Peyer's patch (tissue), 4 donors: ENCODE measurements at regions not wholly inside any gene's neighbourhood (a gene's known extent, or its start where the extent isn't known, plus 50 kb on each side); places are given as distances from the start of the nearest gene placed in this dataset.

Source experiments
- DNase-seq, 3 donors: peaks; one replicate each; pipeline ENCODE4 v3.0.0-alpha.2; 2017 to 2019
- H3K27ac ChIP-seq, 4 donors: fragments of 200-600 bp; sonication (generic); one replicate each; pipeline ENCODE4 v1.5.1; 2016 to 2019
- H3K27me3 ChIP-seq, 2 donors: fragments of 200-600 bp; sonication (generic); one replicate each; pipeline ENCODE4 v1.5.1; 2019
- H3K36me3 ChIP-seq, 3 donors: fragments of 200-600 bp; sonication (generic); one replicate each; pipeline ENCODE4 v1.5.1; 2016 to 2019
- H3K4me1 ChIP-seq, 4 donors: fragments of 200-600 bp; sonication (generic); one replicate each; pipeline ENCODE4 v1.5.1; 2016 to 2019
- H3K4me3 ChIP-seq, 4 donors: fragments of 200-600 bp; sonication (generic); 1 replicate in 3 of 4; 2 replicates in 1 of 4; pipeline ENCODE4 v1.5.1; 2016 to 2019; ENCODE audit warnings: mild to moderate bottlenecking in 1 of 4
- H3K9me3 ChIP-seq, 4 donors: fragments of 200-600 bp; sonication (generic); one replicate each; pipeline ENCODE4 v1.5.1; 2016 to 2019; ENCODE audit warnings: mild to moderate bottlenecking in 1 of 4
- CTCF ChIP-seq, 6 experiments: fragments of 450-650 bp in 4 of 6; fragments of 200-600 bp in 2 of 6; sonication (generic) in 1 of 6; IDR thresholded peaks; one replicate each; pipeline ENCODE4 v1.5.1; 2017 to 2019; ENCODE audit warnings: antibody characterized with exemption in 6 of 6, mild to moderate bottlenecking in 3 of 6, moderate library complexity in 1 of 6
- POLR2A ChIP-seq, 2 donors: fragments of 450-650 bp; IDR thresholded peaks; one replicate each; pipeline ENCODE4 v1.5.1; 2017; ENCODE audit warnings: antibody characterized with exemption in 2 of 2, mild to moderate bottlenecking in 2 of 2, moderate library complexity in 2 of 2

- H3K36me3 ChIP-seq = no peaks in the 10 kb centered on the region
- no peak overlapping the region for H3K4me3 ChIP-seq
- H3K27ac ChIP-seq = no peak overlapping the region
- H3K9me3 ChIP-seq = no peaks in the 10 kb centered on the region
- DNase-seq = no peak
- TF ChIP-seq POLR2A (IDR thresholded peaks at IDR 0.05) (no peak), CTCF (IDR thresholded peaks at IDR 0.05) (no peak)
- no peaks in the 10 kb centered on the region for H3K4me1 ChIP-seq
- no peaks in the 10 kb centered on the region for H3K27me3 ChIP-seq
Measured at GRCh38 chr12:87812681-87813080, 216.5 kb downstream of the C12orf50 start.

DNA sequence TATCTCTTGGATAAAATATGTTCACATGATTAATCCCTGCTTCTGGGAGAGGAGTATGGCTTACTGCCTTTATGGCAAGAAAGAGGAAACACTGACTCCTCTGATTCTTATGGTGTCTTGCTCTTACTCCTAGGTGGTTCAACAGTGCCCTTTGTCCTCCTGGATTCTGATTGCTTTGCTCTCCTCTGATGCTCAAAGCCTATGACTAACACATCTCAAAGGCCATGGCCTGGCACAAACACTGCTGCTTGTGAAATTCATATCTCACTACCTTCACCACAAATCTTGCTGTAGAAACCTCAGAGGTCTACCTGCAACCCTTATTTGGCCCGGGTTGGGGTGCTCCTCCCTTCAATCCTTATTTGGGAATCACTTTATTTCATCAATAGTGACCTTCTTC lies 217.2 kb downstream of the C12orf50 start:
- Histone ChIP-seq H3K27ac (no peak overlapping the region), H3K4me3 (no peak overlapping the region), H3K9me3 (no peaks in the 10 kb centered on the region), H3K4me1 (no peaks in the 10 kb centered on the region), H3K36me3 (no peaks in the 10 kb centered on the region), H3K27me3 (no peaks in the 10 kb centered on the region)
- TF ChIP-seq POLR2A (IDR thresholded peaks at IDR 0.05) = no peak
- TF ChIP-seq CTCF (IDR thresholded peaks at IDR 0.05) = no peak
- DNase-seq = peak in 1 of 3 donors; percentile 64

- Histone ChIP-seq H3K27ac (no peak overlapping the region), H3K9me3 (no peaks in the 10 kb centered on the region), H3K36me3 (no peaks in the 10 kb centered on the region), H3K4me3 (no peak overlapping the region), H3K4me1 (no peaks in the 10 kb centered on the region), H3K27me3 (no peaks in the 10 kb centered on the region)
- TF ChIP-seq POLR2A (IDR thresholded peaks at IDR 0.05) = no peak
- no peak for DNase-seq
Measured at GRCh38 chr12:87809916-87810315, 219.3 kb downstream of the C12orf50 start.

DNA sequence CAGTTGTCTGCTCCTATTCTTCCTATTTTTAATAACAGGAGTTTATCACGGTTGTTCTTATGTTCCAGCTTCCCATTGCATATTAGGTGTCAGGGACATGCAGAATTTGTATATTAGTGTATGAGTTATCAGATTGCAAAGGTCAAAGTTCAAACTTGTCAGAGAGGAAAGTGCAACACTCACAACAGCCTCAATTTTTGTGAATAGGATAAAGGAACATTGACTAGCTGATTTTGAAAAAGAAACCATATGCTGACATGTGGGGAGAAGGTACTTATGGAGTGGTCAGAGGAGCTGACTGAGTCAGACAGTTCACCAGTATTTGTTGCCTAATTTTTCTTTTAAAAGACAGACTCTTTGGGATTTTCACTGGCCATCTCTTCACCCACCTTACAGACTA lies 222.1 kb downstream of the C12orf50 start:
- H3K36me3 ChIP-seq = no peaks in the 10 kb centered on the region
- no peaks in the 10 kb centered on the region for H3K4me1 ChIP-seq
- H3K9me3 ChIP-seq = no peaks in the 10 kb centered on the region
- H3K27me3 ChIP-seq = no peaks in the 10 kb centered on the region
- no peak for DNase-seq
- TF ChIP-seq POLR2A (IDR thresholded peaks at IDR 0.05) = no peak
- TF ChIP-seq CTCF (IDR thresholded peaks at IDR 0.05) = no peak
- no peak overlapping the region for H3K4me3 ChIP-seq
- no peak overlapping the region for H3K27ac ChIP-seq

DNA sequence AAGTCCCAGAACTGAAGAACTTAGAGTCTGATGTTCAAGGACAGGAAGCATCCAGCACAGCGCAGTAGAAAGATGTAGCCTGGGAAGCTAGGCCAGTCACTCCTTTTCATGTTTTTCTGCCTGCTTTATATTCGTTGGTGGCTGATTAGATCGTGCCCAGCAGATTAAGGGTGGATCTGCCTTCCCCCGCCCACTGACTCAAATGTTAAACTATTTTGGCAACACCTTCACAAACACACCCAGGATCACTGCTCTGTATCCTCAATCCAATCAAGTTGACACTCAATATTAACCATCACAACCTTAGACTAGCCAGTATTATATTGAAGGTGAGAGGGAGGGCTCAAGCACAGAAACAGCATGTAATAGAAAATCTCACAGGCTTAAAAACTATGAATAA lies 222.9 kb downstream of the C12orf50 start:
- no peak for TF ChIP-seq POLR2A (IDR thresholded peaks at IDR 0.05)
- TF ChIP-seq CTCF (IDR thresholded peaks at IDR 0.05) = no peak
- Histone ChIP-seq H3K4me1 (no peaks in the 10 kb centered on the region), H3K27ac (no peak overlapping the region), H3K4me3 (no peak overlapping the region), H3K27me3 (no peaks in the 10 kb centered on the region), H3K9me3 (no peaks in the 10 kb centered on the region), H3K36me3 (no peaks in the 10 kb centered on the region)
- no peak for DNase-seq

DNA sequence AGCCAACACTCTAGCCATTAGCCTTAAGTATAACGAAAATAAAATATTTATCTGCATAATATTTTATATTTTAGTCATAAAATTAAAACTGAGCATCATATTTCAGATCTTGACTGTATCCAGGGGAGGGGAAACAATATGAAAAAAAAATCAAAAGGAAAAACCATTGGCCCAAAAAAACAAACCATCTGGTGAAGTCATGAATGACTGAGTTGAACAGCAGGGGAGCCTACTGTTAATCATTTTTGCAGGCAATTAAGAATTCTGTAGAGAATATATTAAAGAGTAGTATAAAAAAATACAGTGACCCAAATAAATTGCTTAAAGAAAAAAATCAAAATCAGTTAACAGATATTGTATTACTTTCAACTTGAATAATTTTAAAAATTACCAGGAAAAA lies 224.8 kb downstream of the C12orf50 start:
- H3K27ac ChIP-seq = no peak overlapping the region
- no peaks in the 10 kb centered on the region for H3K4me1 ChIP-seq
- no peaks in the 10 kb centered on the region for H3K36me3 ChIP-seq
- no peaks in the 10 kb centered on the region for H3K27me3 ChIP-seq
- H3K4me3 ChIP-seq = no peak overlapping the region
- H3K9me3 ChIP-seq = no peaks in the 10 kb centered on the region
- DNase-seq = no peak
- TF ChIP-seq POLR2A (IDR thresholded peaks at IDR 0.05) (no peak), CTCF (IDR thresholded peaks at IDR 0.05) (no peak)
